ENCODE measurements at regions not wholly inside any gene's neighbourhood (a gene's known extent, or its start where the extent isn't known, plus 50 kb on each side); places are given as distances from the start of the nearest gene placed in this dataset.

DNA sequence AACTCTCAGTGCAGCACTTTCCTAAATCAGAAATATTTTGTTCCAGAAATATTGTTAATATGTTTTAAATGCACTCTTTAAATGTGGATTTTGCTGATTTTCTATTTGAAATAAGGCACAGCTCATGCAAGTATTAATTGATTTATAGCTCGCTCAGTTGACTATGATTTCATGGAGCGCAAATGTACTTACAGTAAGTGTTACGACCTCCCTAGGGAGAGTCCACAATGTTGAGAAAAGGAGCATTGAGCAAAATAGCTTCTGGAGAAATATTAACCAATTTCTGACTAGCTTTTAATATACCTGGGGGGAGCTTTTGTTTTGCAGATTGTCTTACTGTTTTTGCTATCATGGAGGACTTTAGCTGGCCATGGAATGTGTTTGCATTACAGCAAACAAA, 1687.5 kb downstream of the STIM2 start:
- 0 out of 2 replicates have a peak, but pooled peaks cover 3% of the 10 kb centered on the region for H3K4me1 ChIP-seq (ENCODE audit: insufficient read depth)
- Mint-ChIP-seq H3K9me3 (no peaks in the 10 kb centered on the region), H3K4me1 (peaks cover 8% of the 10 kb centered on the region), H3K4me3 (no peak overlapping the region), H3K27ac (no peak overlapping the region), H3K27me3 (ENCODE audit: insufficient read depth, low read depth, poor library complexity) (no peaks in the 10 kb centered on the region), H3K36me3 (ENCODE audit: low read depth) (no peaks in the 10 kb centered on the region)
- no peaks in the 10 kb centered on the region for H3K27me3 ChIP-seq (ENCODE audit: insufficient read depth)
- H2AFZ ChIP-seq: 0 out of 2 replicates have a peak overlapping the region, but pooled peaks have one; percentile 45
- no peak overlapping the region for H3K27ac ChIP-seq (ENCODE audit: low read depth)
- H3K79me2 ChIP-seq (replicated peaks; ENCODE audit: insufficient read depth): no peaks in the 10 kb centered on the region
- no peaks in the 10 kb centered on the region for H3F3A ChIP-seq (replicated peaks; ENCODE audit: low read depth)
- ATAC-seq (no peak), DNase-seq (ENCODE audit: low spot score) (no peak)
- H3K4me3 ChIP-seq: no peak overlapping the region
- H4K20me1 ChIP-seq (replicated peaks; ENCODE audit: insufficient read depth): no peaks in the 10 kb centered on the region
- H3K36me3 ChIP-seq (ENCODE audit: insufficient read depth): no peaks in the 10 kb centered on the region
- no peak overlapping the region for H3K4me2 ChIP-seq
- no peak for TF ChIP-seq JUNB (IDR thresholded peaks at IDR 0.05; ENCODE audit: unreplicated experiment)
- no peak for TF ChIP-seq ZNF331 (CRISPR knock-in tag; IDR thresholded peaks at IDR 0.05; ENCODE audit: low read depth)
- no peak for TF ChIP-seq EZH2phosphoT487 (IDR thresholded peaks at IDR 0.05; ENCODE audit: unreplicated experiment)
- no peak for TF ChIP-seq CREB1 (CRISPR knock-in tag; IDR thresholded peaks at IDR 0.05; ENCODE audit: low read depth)
- TF ChIP-seq ZNF462 (CRISPR knock-in tag; IDR thresholded peaks at IDR 0.05): no peak
- TF ChIP-seq, protein P1, sequence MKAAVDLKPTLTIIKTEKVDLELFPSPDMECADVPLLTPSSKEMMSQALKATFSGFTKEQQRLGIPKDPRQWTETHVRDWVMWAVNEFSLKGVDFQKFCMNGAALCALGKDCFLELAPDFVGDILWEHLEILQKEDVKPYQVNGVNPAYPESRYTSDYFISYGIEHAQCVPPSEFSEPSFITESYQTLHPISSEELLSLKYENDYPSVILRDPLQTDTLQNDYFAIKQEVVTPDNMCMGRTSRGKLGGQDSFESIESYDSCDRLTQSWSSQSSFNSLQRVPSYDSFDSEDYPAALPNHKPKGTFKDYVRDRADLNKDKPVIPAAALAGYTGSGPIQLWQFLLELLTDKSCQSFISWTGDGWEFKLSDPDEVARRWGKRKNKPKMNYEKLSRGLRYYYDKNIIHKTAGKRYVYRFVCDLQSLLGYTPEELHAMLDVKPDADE (IDR thresholded peaks at IDR 0.05): no peak
- no peak for TF ChIP-seq EZH2 (IDR thresholded peaks at IDR 0.05; ENCODE audit: low read depth, unreplicated experiment)
- no peaks in the 10 kb centered on the region for H3K9me2 ChIP-seq (ENCODE audit: insufficient read depth)
